NCI-H146 treated with DMSO at 0.1 percent for 48 hours (cell line): ENCODE measurements at regions not wholly inside any gene's neighbourhood (a gene's known extent, or its start where the extent isn't known, plus 50 kb on each side); places are given as distances from the start of the nearest gene placed in this dataset.
"Not testable (repeated sequence)": the region's sequence is repeated elsewhere in the genome, so short reads cannot be mapped to it uniquely, and the experiment has no call there.

Source experiments
- DNase-seq: peaks from one replicate; lab custom pipeline; 2025; ENCODE audit not compliant: unreplicated experiment; lab: John Stamatoyannopoulos, UW

- peak; percentile 14 for DNase-seq
Observed at GRCh38 chr4:114417214-114417613, 181.4 kb upstream of the UGT8 start.

GRCh38 chr4:114420069-114420468, 178.5 kb upstream of the UGT8 start:
- DNase-seq = no peak

GRCh38 chr4:114423582-114423981, 175.0 kb upstream of the UGT8 start:
- DNase-seq = no peak

GRCh38 chr4:114435116-114435515, 163.5 kb upstream of the UGT8 start:
- no peak for DNase-seq

GRCh38 chr4:114442856-114443255, 155.8 kb upstream of the UGT8 start:
- no peak for DNase-seq

GRCh38 chr4:114444211-114444610, 154.4 kb upstream of the UGT8 start:
- no peak for DNase-seq

- DNase-seq = not testable (repeated sequence)
Observed at GRCh38 chr4:114447963-114448516, 150.6 kb upstream of the UGT8 start.

GRCh38 chr4:114458728-114459127, 139.9 kb upstream of the UGT8 start:
- no peak for DNase-seq

- no peak for DNase-seq
Observed at GRCh38 chr4:114464726-114465272, 133.8 kb upstream of the UGT8 start.

- DNase-seq = no peak
Observed at GRCh38 chr4:114465766-114466165, 132.8 kb upstream of the UGT8 start.

GRCh38 chr4:114466299-114466698, 132.3 kb upstream of the UGT8 start:
- no peak for DNase-seq

- DNase-seq = no peak
Observed at GRCh38 chr4:114472269-114473032, 126.2 kb upstream of the UGT8 start.

GRCh38 chr4:114474188-114474800, 124.3 kb upstream of the UGT8 start:
- DNase-seq = no peak

GRCh38 chr4:114476310-114476709, 122.3 kb upstream of the UGT8 start:
- DNase-seq = no peak

GRCh38 chr4:114479595-114479994, 119.0 kb upstream of the UGT8 start:
- DNase-seq = peak; percentile 77

- no peak for DNase-seq
Observed at GRCh38 chr4:114481856-114482255, 116.8 kb upstream of the UGT8 start.

GRCh38 chr4:114487101-114487500, 111.5 kb upstream of the UGT8 start:
- no peak for DNase-seq

- no peak for DNase-seq
Observed at GRCh38 chr4:114488301-114488982, 110.2 kb upstream of the UGT8 start.

GRCh38 chr4:114494246-114494803, 104.3 kb upstream of the UGT8 start:
- DNase-seq = no peak

- no peak for DNase-seq
Observed at GRCh38 chr4:114495471-114495928, 103.1 kb upstream of the UGT8 start.

GRCh38 chr4:114497116-114497515, 101.5 kb upstream of the UGT8 start:
- DNase-seq = no peak
